TTC549 (cell line): ENCODE measurements at regions not wholly inside any gene's neighbourhood (a gene's known extent, or its start where the extent isn't known, plus 50 kb on each side); places are given as distances from the start of the nearest gene placed in this dataset.
A peak's percentile ranks its signal among the peaks of the same experiment; 100 is the strongest.

Experiments
- FAIRE-seq: peaks from 2 replicates; lab custom pipeline; 2012; peaks lifted over from hg19 to GRCh38; lab: Jason Lieb, UNC

GRCh38 chr3:174403831-174404230 lies 455.3 kb upstream of the NAALADL2 start:
- no peak for FAIRE-seq

DNA sequence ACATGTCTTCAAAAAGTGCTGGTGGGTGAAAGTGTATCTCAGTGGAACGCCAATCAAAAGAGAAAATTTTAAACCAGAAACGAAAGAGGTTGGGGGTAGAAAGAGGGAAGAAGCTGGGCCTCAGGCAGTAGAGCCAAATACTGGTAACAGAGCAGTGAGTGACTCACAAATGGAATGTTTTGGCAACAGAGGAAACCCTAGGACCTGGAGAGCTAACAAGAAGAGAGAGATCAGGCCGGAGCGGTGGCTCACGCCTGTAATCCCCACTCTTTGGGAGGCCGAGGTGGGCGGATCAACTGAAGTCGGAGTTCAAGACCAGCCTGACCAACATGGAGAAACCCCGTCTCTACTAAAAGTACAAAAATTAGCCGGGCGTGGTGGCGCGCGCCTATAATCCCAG lies 450.8 kb upstream of the NAALADL2 start:
- FAIRE-seq = no peak

GRCh38 chr3:174409086-174409743 lies 449.9 kb upstream of the NAALADL2 start:
- FAIRE-seq = no peak

GRCh38 chr3:174413062-174413912 lies 445.8 kb upstream of the NAALADL2 start:
- FAIRE-seq = no peak

DNA sequence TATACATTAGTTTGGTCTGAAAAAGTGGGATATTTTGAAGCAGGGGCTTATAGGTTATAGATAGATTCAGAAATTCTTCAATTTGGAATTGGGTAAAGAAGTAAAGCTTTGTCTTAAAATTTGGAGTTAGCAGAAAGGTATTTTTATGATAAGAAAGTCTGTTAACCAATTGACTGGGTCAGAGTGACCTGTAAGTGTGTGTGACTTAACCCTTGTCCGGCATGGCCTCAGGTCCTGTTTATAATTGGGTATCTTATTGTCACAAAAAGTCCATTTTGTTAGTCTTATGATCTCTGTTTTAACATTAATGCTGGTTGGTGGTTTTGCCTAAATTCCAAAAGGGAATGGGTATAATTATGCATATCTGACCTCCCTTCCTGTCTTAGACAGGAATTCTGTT lies 444.2 kb upstream of the NAALADL2 start:
- no peak for FAIRE-seq

GRCh38 chr3:174417573-174417972 lies 441.6 kb upstream of the NAALADL2 start:
- FAIRE-seq = no peak

- no peak for FAIRE-seq
Measured at GRCh38 chr3:174419216-174419615, 439.9 kb upstream of the NAALADL2 start.

DNA sequence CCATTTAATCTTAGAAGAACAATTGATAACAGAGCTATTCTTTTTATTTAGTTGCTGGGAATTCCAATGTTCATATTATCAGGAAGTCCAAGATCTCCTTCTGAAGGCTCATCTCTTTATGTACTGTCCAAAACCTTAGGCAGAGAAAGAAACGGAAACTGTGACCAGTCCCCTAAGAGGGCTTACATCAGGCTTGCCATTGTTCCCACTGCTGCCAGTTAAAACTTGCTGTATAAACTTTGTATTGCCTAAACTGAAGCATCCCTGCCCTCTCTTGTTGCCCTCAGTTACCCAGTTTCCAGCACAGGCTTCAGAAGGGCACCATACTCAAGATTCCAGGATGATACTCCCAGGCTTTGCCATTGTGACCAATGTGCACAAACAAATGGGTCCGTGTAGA lies 435.2 kb upstream of the NAALADL2 start:
- no peak for FAIRE-seq

GRCh38 chr3:174424656-174425055 lies 434.5 kb upstream of the NAALADL2 start:
- FAIRE-seq = no peak

DNA sequence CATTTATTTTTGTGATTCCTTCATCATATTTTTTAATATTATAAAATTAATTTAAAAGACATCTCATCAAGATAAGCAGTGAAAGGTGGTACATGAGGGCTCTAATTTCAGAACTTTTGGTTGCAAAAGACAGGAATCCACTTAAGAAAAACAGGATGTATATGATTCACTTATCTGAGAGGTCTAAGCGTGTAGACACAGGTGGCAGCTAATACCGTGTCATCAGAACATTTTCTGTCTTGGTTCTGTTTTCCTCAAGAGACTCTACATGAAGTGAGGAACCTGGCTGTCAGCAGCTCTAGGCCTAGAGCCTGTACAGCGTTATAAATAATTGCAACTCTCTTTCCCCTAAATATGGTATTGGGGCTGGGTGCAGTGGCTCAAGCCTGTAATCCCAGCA lies 433.7 kb upstream of the NAALADL2 start:
- FAIRE-seq = no peak

DNA sequence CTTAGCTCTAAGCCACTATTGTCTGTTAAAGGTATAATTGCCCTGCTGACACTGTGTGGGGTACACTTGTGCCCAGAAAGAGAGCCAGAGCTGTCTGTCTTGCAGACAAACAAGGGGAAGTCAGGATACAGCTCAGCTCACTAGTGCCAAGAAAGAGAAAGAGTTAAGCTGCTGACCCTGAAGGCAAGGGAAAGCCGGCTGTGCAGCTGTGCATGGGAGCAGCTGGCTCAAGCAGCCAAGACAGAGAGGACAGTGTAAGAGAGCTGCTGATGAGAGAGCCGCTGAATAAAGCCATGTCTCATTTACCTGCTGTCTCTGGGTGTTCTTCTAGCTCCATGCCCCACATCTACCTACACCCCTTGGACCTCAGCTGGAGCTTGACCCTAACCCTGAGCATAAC lies 428.1 kb upstream of the NAALADL2 start:
- FAIRE-seq = no peak

DNA sequence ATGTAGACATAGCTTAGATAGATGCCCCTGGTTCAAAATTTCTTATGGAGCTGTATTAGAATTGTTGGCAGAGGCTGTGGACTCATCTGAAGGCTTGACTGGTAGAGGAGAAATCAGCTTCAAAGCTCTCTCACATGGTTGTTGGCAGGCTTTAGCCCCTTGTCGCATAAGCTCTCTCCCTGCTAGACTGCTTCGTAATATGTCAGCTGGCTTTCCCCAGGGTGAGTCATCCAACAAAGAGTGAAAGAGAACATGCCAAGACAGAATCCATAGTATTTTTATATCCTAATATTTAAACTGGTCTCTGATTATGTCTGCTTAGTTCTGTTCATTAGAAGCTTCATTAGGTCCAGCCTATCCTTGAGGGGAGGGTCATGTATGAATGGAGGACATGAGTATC lies 427.4 kb upstream of the NAALADL2 start:
- FAIRE-seq = no peak

DNA sequence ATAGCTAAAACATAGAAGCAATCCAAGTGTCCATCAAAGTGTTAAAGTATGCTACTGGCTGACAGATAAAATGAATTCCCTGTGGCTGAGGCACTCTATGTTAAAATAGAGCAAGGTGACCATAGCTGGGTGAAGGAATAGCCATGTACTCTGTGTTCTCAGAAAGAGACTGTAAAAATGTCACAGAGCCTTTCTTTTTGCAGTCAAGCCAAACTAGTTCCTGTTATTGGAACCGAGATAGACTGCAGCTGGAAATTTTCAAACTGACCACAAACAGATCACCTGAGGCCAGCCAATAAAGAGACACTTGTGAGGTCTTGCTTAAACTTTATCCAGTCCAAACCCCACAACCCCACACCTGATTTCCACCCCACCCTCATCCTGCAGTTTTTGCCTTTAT lies 422.8 kb upstream of the NAALADL2 start:
- no peak for FAIRE-seq

GRCh38 chr3:174438501-174439145 lies 420.5 kb upstream of the NAALADL2 start:
- no peak for FAIRE-seq

GRCh38 chr3:174439331-174440252 lies 419.5 kb upstream of the NAALADL2 start:
- FAIRE-seq = peak; percentile 96

- no peak for FAIRE-seq
Measured at GRCh38 chr3:174440253-174440701, 418.9 kb upstream of the NAALADL2 start.

- FAIRE-seq = no peak
Measured at GRCh38 chr3:174440741-174441587, 418.2 kb upstream of the NAALADL2 start.

- no peak for FAIRE-seq
Measured at GRCh38 chr3:174441588-174442301, 417.4 kb upstream of the NAALADL2 start.

GRCh38 chr3:174442302-174442682 lies 416.8 kb upstream of the NAALADL2 start:
- no peak for FAIRE-seq

DNA sequence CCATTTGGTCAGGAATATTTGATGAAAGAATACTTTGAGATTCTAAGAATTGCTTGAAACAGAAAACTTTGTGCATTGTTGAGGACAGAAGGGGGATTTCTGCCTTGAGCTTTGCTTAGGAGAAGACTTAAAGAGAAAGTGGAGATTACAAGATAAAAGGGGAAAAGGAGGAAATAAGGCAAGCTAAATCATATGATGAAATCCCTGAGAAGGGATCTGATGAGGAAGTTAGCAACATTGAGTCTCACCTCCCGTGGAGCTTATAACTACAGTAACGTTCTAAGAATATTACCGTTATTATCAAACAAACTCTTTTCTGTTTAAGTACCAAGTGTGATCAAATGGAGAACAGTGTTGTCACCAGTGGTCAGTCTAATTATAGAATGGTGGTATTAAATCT lies 414.7 kb upstream of the NAALADL2 start:
- FAIRE-seq = no peak

- no peak for FAIRE-seq
Measured at GRCh38 chr3:174457758-174458157, 401.4 kb upstream of the NAALADL2 start.
